Peyer's patch (tissue), 4 donors: ENCODE measurements at regions not wholly inside any gene's neighbourhood (a gene's known extent, or its start where the extent isn't known, plus 50 kb on each side); places are given as distances from the start of the nearest gene placed in this dataset.

Experiments used
- DNase-seq, 3 donors: peaks; one replicate each; pipeline ENCODE4 v3.0.0-alpha.2; 2017 to 2019
- H3K27ac ChIP-seq, 4 donors: fragments of 200-600 bp; sonication (generic); one replicate each; pipeline ENCODE4 v1.5.1; 2016 to 2019
- H3K27me3 ChIP-seq, 2 donors: fragments of 200-600 bp; sonication (generic); one replicate each; pipeline ENCODE4 v1.5.1; 2019
- H3K36me3 ChIP-seq, 3 donors: fragments of 200-600 bp; sonication (generic); one replicate each; pipeline ENCODE4 v1.5.1; 2016 to 2019
- H3K4me1 ChIP-seq, 4 donors: fragments of 200-600 bp; sonication (generic); one replicate each; pipeline ENCODE4 v1.5.1; 2016 to 2019
- H3K4me3 ChIP-seq, 4 donors: fragments of 200-600 bp; sonication (generic); 1 replicate in 3 of 4; 2 replicates in 1 of 4; pipeline ENCODE4 v1.5.1; 2016 to 2019; ENCODE audit warnings: mild to moderate bottlenecking in 1 of 4
- H3K9me3 ChIP-seq, 4 donors: fragments of 200-600 bp; sonication (generic); one replicate each; pipeline ENCODE4 v1.5.1; 2016 to 2019; ENCODE audit warnings: mild to moderate bottlenecking in 1 of 4
- POLR2A ChIP-seq, 2 donors: fragments of 450-650 bp; IDR thresholded peaks; one replicate each; pipeline ENCODE4 v1.5.1; 2017; ENCODE audit warnings: antibody characterized with exemption in 2 of 2, mild to moderate bottlenecking in 2 of 2, moderate library complexity in 2 of 2
- TF ChIP-seq, protein P1 (sequence below), 6 experiments: fragments of 450-650 bp in 4 of 6; fragments of 200-600 bp in 2 of 6; sonication (generic) in 1 of 6; IDR thresholded peaks; one replicate each; pipeline ENCODE4 v1.5.1; 2017 to 2019; ENCODE audit warnings: antibody characterized with exemption in 6 of 6, mild to moderate bottlenecking in 3 of 6, moderate library complexity in 1 of 6

DNA sequence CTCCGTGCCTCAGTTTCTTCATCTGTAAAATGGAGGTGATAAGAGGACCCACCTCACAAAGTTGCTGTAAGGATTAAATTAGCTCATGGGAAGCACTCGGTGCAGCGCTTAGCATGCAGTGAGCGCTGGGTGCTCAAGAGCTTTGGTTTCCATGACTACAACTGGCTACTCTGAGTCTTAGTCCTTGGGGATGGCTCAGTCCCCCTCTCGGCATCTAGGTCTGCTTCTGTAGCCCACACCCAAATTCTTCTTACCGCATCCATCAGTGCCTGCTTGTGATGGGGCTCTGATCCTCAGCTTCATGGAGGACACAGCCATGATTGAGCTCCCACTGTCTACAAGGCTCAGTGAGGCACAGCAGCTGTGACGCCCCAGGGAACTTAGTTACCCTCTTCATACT, 159.0 kb downstream of the ACTL8 start:
- TF ChIP-seq, protein P1, sequence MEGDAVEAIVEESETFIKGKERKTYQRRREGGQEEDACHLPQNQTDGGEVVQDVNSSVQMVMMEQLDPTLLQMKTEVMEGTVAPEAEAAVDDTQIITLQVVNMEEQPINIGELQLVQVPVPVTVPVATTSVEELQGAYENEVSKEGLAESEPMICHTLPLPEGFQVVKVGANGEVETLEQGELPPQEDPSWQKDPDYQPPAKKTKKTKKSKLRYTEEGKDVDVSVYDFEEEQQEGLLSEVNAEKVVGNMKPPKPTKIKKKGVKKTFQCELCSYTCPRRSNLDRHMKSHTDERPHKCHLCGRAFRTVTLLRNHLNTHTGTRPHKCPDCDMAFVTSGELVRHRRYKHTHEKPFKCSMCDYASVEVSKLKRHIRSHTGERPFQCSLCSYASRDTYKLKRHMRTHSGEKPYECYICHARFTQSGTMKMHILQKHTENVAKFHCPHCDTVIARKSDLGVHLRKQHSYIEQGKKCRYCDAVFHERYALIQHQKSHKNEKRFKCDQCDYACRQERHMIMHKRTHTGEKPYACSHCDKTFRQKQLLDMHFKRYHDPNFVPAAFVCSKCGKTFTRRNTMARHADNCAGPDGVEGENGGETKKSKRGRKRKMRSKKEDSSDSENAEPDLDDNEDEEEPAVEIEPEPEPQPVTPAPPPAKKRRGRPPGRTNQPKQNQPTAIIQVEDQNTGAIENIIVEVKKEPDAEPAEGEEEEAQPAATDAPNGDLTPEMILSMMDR (IDR thresholded peaks at IDR 0.05), result no peak
- TF ChIP-seq POLR2A (IDR thresholded peaks at IDR 0.05), result no peak
- H3K27ac ChIP-seq, result no peak overlapping the region
- H3K9me3 ChIP-seq, result no peaks in the 10 kb centered on the region
- no peak overlapping the region for H3K4me3 ChIP-seq
- no peaks in the 10 kb centered on the region for H3K4me1 ChIP-seq
- peak in 1 of 3 donors; percentile 18 for DNase-seq
- H3K27me3 ChIP-seq, result no peaks in the 10 kb centered on the region
- no peaks in the 10 kb centered on the region for H3K36me3 ChIP-seq

DNA sequence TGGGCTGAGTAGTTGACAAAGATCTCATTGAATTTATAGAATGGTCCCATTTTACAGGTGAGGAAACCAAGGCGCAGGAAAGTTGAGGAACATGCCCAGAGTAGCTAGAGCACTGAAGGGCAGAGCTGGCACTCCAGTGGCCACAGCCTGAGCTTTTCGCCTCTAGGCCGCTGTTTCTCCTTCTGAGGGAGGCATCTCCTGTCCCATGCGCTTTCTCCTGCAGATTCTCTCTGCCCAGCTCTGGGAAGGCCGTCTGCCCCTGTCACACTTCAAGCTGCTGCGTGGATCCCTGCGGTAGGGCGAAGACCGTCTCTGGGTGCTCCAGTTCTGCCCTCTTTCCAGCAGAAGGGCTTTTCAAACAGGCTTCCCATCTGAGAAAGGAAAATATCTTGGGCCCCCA, 159.9 kb downstream of the ACTL8 start:
- no peak overlapping the region for H3K27ac ChIP-seq
- no peak for TF ChIP-seq POLR2A (IDR thresholded peaks at IDR 0.05)
- TF ChIP-seq, protein P1 (IDR thresholded peaks at IDR 0.05), result no peak
- H3K36me3 ChIP-seq, result no peaks in the 10 kb centered on the region
- peak in 1 of 3 donors; percentile 11 for DNase-seq
- H3K27me3 ChIP-seq, result no peaks in the 10 kb centered on the region
- no peak overlapping the region for H3K4me3 ChIP-seq
- no peaks in the 10 kb centered on the region for H3K9me3 ChIP-seq
- H3K4me1 ChIP-seq, result no peaks in the 10 kb centered on the region

DNA sequence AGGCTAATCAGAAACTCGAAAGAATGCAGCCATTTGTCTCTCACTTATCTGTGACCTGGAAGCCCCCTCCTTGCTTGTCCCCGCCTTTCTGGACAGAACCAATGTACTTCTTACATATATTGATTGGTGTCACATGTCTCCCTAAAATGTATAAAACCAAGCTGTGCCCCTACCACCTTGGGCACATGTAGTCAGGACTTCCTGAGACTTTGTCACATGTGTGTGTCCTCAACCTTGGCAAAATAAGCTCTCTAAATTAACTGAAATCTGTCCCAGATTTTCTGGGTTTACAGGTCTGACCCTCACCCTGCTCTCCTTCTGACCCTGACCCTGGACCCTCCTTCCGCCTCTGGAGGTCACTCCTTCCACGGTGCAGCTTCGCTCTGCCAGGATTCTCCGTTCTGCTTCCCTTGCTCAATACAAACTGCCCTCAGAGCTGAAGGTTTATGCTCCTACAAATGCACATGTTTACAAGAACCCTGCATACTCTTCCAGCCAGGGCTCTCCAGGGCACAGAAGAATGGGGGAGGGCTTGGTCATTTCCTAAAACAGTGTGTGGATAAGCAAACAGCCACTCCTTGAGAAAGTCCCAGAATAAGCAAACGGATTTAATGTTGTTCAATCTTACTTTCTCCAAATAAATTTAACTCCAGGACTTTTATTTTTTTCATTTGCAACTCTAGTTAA, 160.5 kb downstream of the ACTL8 start:
- peak in 1 of 3 donors; percentile 13 for DNase-seq
- H3K27me3 ChIP-seq, result no peaks in the 10 kb centered on the region
- TF ChIP-seq POLR2A (IDR thresholded peaks at IDR 0.05), result no peak
- TF ChIP-seq, protein P1 (IDR thresholded peaks at IDR 0.05), result no peak
- no peak overlapping the region for H3K4me3 ChIP-seq
- H3K36me3 ChIP-seq, result no peaks in the 10 kb centered on the region
- no peaks in the 10 kb centered on the region for H3K9me3 ChIP-seq
- no peak overlapping the region for H3K27ac ChIP-seq
- no peaks in the 10 kb centered on the region for H3K4me1 ChIP-seq

DNA sequence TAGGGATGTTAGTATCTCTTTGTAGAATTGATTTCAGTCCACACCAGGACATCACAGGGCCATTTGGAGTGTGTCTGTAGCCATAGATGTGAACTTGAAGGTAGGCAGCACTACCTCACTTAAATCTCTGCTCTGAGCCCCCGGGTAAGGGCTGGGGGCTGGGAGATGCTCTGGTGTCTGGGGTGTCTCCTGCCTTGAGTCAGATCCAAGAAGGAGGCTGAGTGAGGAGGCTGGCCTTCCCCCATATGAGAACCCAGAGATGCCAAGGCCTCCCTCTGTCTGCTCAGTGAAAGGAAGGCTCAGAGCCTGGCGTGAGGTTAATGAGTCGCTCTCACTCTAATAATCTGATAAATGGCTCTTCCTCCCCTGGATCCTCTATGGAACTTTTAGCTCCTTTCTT, 161.6 kb downstream of the ACTL8 start:
- Histone ChIP-seq H3K27ac (no peak overlapping the region), H3K9me3 (no peaks in the 10 kb centered on the region), H3K4me1 (no peaks in the 10 kb centered on the region), H3K4me3 (no peak overlapping the region), H3K27me3 (no peaks in the 10 kb centered on the region), H3K36me3 (no peaks in the 10 kb centered on the region)
- TF ChIP-seq, protein P1 (IDR thresholded peaks at IDR 0.05), result no peak
- no peak for TF ChIP-seq POLR2A (IDR thresholded peaks at IDR 0.05)
- DNase-seq, result no peak

DNA sequence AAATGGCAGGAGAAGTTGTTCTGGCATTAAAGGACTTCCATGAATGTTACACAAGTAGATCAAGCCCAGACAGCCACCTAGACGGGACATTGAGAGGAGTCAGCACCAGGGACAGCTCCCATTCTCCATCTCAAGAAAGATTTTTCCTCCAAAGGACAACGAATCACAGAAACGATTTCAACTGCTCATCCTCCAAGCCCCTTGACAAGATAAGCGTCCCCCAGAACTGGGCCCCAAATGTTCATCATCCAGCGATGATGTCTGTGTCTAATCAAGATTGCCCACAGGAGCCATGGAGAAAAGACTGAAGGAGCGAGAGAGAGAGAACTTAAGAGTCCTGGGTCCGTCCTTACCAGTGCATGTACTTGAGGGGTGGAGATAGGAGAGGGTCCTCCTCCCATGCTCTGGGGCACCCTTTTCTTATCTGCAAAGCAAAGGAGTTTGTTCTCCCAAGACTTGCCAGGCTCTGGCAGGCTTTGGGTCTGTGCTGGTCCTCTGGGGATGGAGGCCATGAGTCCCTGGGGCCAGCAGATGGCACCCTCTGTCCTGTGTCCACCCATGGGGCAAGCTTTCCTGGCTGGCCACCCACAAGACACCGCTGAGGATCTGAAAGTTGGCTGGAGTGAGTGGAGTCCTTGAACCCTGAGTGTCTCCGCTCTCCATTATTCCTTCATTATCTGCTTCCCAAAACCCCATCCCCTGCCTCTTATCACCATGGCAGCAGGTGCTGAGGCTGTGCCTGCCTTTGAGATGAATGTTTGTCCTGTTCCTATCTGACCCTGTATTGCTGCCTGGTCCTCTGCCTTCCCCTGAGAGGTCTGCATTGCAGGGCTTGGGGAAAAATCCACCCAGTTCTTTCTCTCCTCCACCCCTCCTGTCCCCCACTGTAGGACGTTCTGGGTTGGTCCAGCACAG, 164.6 kb downstream of the ACTL8 start:
- no peaks in the 10 kb centered on the region for H3K9me3 ChIP-seq
- TF ChIP-seq, protein P1 (IDR thresholded peaks at IDR 0.05), result peak in 1 of 6 experiments; percentile 8
- TF ChIP-seq POLR2A (IDR thresholded peaks at IDR 0.05), result no peak
- no peaks in the 10 kb centered on the region for H3K27me3 ChIP-seq
- no peak overlapping the region for H3K27ac ChIP-seq
- no peak for DNase-seq
- no peaks in the 10 kb centered on the region for H3K36me3 ChIP-seq
- H3K4me3 ChIP-seq, result no peak overlapping the region
- no peaks in the 10 kb centered on the region for H3K4me1 ChIP-seq
